ENCODE measurements at regions not wholly inside any gene's neighbourhood (a gene's known extent, or its start where the extent isn't known, plus 50 kb on each side); places are given as distances from the start of the nearest gene placed in this dataset.

GRCh38 chr5:102049517-102049916 lies 246.6 kb downstream of the SLCO4C1 start:
- no peak for TF ChIP-seq REST (IDR thresholded peaks at IDR 0.05; ENCODE audit: insufficient read depth in 1 of 2, low read depth in 2 of 2, low read length in 2 of 2)
- no peak for TF ChIP-seq POLR2AphosphoS5 (IDR thresholded peaks at IDR 0.05; ENCODE audit: low read depth, low read length)
- TF ChIP-seq TAF1 (IDR thresholded peaks at IDR 0.05; ENCODE audit: borderline replicate concordance, insufficient read depth, low read length) = no peak
- no peak for TF ChIP-seq SIN3A (IDR thresholded peaks at IDR 0.05; ENCODE audit: borderline replicate concordance, insufficient read depth, low read length)
